ENCODE measurements at regions not wholly inside any gene's neighbourhood (a gene's known extent, or its start where the extent isn't known, plus 50 kb on each side); places are given as distances from the start of the nearest gene placed in this dataset.

DNA sequence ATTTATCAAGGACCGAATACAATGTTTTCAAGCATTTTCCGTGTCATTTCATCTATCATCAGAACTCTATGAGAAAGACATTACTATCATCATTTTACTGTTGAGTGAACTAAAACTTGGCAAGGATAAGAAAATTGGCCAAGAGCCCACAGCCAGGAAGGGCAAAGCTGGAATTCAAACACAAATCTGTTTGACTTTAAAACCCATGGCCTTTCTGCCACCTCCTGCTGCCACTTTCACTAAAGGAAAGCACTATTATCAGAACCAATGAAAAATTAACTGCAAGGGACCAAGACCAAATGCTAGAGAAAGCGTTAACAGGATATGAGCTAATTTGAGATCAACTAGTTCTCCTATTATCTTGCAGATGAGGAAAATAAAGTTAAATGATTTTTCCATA lies 2759.2 kb downstream of the ARAP2 start:
- no peak for TF ChIP-seq EGR1 (IDR thresholded peaks at IDR 0.05; ENCODE audit: borderline replicate concordance, low read depth, low read length)
- no peak for TF ChIP-seq SP1 (IDR thresholded peaks at IDR 0.05; ENCODE audit: low read depth, low read length)
- no peak for TF ChIP-seq RNF2 (IDR thresholded peaks at IDR 0.05; ENCODE audit: borderline replicate concordance, low read depth, low read length, missing control alignments, poor library complexity, severe bottlenecking)
- no peak for TF ChIP-seq KDM5A (IDR thresholded peaks at IDR 0.05; ENCODE audit: low read length)
- no peak for TF ChIP-seq CBX8 (IDR thresholded peaks at IDR 0.05; ENCODE audit: borderline replicate concordance, low read depth, low read length)
